ENCODE measurements at regions not wholly inside any gene's neighbourhood (a gene's known extent, or its start where the extent isn't known, plus 50 kb on each side); places are given as distances from the start of the nearest gene placed in this dataset.
"Not testable (repeated sequence)": the region's sequence is repeated elsewhere in the genome, so short reads cannot be mapped to it uniquely, and the experiment has no call there.

DNA sequence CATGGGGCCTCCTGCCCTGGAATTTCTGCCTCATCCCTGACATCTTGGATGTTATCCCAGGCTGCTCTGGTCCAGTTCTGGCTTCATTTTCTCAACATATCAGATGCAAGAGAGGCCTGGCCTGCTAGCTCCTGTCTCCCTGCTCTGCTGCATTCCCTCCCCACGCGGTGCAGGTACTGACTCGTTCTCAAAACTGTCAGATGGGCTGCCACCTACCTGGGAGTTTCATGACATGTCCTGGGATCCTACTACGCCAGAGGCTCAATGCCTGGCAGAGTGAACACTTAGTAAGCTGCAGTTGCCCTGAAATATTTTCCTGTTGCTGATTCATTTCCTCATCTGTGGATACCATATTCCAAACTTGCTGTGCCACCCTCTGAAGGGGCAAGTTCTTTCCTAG, 126.7 kb upstream of the PLGLB2 start:
- DNase-seq (ENCODE audit: low spot score in 2 of 2, unreplicated experiment in 2 of 2); H3K4me1 Mint-ChIP-seq; H3K4me3 Mint-ChIP-seq; H3K27ac Mint-ChIP-seq; H3K27me3 Mint-ChIP-seq (ENCODE audit: low read depth); H3K36me3 Mint-ChIP-seq; H3K9me3 Mint-ChIP-seq: not testable (repeated sequence)

DNA sequence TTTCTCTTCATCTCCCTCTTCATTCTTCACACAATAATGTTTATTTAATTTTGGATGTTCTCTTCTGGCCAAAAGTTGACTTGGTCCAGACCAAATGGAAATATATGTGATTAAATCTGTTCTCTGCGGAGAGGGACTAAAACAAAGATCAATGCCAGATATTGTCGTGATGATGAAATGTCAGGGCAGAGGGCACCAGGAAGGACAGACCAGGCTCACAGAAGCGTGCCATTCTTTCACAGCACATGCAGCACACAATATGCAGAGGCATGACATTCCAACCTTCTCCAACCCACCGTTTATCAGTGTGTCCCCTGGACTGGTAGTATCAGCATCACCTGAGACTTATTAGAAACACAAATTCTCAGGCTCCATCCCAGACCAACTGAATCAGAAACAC, 125.2 kb upstream of the PLGLB2 start:
- not testable (repeated sequence) for H3K27ac Mint-ChIP-seq

DNA sequence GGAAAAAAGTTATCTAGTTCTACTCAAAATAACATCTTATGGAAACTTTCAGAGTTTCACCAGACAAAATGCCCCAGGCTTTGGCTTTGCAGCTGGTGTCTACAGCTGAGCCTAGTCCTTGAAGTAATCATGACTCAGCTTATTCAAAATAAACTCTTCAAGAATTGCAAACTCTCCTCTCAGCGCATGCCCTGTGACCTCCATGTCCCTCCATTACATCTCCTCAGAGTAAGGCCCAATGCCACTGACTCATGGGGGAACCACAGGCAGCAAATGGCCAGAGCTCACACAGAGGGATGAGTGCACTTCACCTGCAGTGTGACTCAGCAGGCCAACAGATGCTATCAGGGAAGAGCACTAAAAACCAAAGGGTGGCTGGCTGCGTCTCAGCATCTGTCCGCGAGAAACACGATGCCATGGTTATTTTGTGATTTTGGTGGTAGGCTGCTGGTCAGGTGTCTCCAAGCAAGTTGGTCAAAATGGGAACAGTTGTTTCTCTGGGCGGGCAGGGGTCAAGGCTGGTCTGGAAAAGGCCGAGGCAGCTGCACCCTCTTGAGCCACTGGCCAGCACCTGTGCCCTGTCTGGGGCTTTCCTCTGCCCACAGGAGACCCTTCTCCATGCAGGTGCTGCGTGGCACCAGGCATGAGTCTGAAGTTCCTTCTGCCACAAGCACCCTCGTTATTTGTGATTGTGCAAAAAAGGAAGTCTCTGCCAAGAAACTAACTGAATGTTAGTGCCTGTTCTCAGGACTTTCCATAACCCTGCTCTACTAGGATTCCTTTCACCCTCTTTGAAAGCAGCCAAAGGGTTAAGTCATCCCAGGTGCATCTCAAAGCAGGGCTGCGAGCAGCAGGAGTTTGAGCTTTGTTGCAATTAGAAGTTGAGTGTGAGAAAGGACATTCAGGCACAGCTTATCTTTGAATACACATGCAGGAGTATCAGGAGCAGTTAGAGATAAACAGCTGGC, 118.1 kb upstream of the PLGLB2 start:
- H3K4me1 Mint-ChIP-seq; H3K4me3 Mint-ChIP-seq; DNase-seq (ENCODE audit: low spot score in 2 of 2, unreplicated experiment in 2 of 2); H3K27me3 Mint-ChIP-seq (ENCODE audit: low read depth); H3K27ac Mint-ChIP-seq; H3K9me3 Mint-ChIP-seq; H3K36me3 Mint-ChIP-seq: not testable (repeated sequence)

More for the DNA sequence above, 125.2 kb upstream of the PLGLB2 start:
- H3K36me3 Mint-ChIP-seq; DNase-seq (ENCODE audit: low spot score in 2 of 2, unreplicated experiment in 2 of 2); H3K4me3 Mint-ChIP-seq; H3K4me1 Mint-ChIP-seq; H3K9me3 Mint-ChIP-seq; H3K27me3 Mint-ChIP-seq (ENCODE audit: low read depth): not testable (repeated sequence)

DNA sequence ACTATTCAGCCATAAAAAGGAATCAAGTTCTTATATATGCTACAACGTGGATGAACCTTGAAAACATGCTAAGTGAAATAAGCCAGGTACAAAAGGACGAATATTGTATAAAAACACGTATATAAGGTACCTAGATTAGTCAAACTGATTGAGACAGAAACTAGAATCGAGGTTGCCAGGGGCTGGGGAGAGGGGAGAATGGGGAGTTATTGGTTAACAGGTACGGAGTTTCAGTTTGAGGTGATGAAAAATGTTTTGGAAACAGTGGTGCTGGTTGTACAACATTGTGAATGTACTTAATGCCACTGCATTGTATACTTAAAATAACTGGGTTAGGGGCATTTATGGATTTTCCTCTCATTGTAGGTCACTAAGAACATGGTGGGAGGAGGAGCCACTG, 117.0 kb upstream of the PLGLB2 start:
- H3K27me3 Mint-ChIP-seq (ENCODE audit: low read depth); H3K4me1 Mint-ChIP-seq; DNase-seq (ENCODE audit: low spot score in 2 of 2, unreplicated experiment in 2 of 2); H3K9me3 Mint-ChIP-seq; H3K27ac Mint-ChIP-seq; H3K4me3 Mint-ChIP-seq; H3K36me3 Mint-ChIP-seq: not testable (repeated sequence)

DNA sequence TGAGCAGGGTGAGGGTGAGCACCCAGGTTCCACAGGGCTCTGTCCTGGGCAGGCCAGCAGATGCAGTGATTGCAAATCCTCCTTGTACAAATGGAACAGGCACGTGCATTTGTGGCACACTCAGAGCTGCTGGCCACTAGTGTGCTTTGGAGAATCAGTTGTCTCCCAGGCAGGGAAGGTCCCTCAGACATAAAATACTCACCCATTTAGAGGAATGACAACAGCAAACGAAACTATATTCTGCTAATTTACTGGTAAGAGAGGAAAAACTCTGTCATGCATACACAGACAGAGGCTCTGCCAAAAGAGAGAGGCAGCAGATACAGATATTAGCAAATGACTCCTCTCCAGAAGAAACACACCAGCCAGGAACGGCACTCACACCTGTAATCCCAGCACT, 116.5 kb upstream of the PLGLB2 start:
- not testable (repeated sequence) for H3K4me3 Mint-ChIP-seq; H3K27ac Mint-ChIP-seq; H3K36me3 Mint-ChIP-seq; H3K27me3 Mint-ChIP-seq (ENCODE audit: low read depth); H3K9me3 Mint-ChIP-seq; H3K4me1 Mint-ChIP-seq; DNase-seq (ENCODE audit: low spot score in 2 of 2, unreplicated experiment in 2 of 2)

DNA sequence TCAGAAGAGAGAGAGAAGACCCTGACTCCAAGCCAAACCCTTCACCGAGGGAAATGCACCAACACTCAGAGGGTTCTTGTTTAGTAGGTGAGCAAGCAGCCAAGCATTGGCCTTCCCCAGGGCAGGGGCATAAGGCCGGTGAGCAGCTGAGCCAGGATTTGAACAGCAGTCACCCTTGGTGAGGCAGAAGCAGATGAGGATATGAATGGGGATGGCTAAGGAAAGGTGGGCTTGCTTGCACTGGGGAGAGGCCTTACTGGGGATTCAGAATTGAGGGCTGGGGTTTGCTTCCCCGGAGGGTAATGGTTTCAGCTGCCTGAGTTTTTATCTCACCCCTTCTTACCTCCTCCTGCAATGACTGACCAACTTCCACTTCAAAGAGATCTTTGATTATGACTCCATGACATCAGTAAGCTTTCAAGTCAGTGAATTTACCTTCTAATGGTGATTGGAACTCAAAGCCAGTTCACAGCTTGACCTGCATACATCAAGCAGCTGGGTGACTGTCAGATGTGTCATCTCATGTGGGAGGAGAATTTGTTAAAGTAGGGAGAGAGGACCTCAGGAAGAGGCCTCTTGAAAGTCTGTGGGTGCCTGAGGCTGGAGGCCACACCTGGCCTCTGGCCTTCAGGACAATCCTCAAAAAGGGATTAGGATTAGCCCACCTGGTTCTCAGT, 114.5 kb upstream of the PLGLB2 start:
- not testable (repeated sequence) for H3K36me3 Mint-ChIP-seq; H3K4me3 Mint-ChIP-seq; DNase-seq (ENCODE audit: low spot score in 2 of 2, unreplicated experiment in 2 of 2); H3K27ac Mint-ChIP-seq; H3K9me3 Mint-ChIP-seq; H3K27me3 Mint-ChIP-seq (ENCODE audit: low read depth); H3K4me1 Mint-ChIP-seq

DNA sequence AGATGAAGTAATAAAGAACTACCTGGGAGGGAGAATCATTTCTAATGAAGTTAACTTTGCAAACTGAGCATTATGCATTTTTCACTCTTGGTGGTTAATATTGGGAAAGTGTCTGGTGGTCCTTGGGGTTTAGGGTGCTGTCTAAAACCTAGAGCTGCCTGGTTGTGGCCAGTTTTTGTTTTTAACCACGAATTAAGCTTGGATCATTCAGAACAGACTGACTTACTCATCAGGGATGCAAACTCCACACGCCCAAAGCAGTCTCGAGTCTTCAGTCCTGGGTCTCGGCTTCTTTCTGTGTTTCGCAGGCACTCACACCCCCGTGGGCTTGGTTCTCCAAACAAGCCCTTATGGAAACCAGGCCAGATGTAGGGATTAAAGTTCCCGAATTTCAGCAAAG, 113.8 kb upstream of the PLGLB2 start:
- not testable (repeated sequence) for H3K27ac Mint-ChIP-seq

DNA sequence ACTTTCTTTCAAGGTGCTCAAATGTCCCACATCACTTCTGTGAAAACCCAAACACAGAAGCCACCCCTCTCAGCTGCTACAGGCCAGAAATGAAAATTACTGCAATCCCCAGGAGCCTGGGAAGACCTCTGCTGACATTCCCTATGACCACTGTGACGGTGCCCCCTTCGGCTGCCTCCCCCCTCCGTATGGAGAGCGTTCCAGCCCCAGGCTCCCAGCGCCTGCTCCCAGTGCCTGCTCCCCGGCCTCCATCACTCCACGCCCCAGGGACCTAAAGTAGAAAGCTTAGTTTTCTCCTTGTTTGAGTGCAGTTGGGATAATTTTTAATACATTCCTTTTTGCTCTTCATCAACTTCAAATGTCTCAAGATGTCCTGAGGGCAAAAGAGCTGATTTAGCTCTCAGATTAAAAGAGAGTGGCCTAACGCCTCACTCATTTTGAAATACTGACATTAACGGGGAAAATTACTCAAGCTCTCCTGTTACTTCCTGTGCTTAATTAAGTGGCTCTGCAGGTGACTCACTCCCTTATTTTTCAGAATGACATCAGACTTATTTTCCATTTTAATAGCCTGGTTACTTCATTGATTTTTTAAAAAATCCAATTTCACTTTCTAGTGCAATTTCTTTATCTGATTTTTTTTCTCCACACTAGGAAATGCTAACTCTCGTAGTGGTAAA, 112.8 kb upstream of the PLGLB2 start:
- H3K27me3 Mint-ChIP-seq (ENCODE audit: low read depth); H3K4me3 Mint-ChIP-seq; H3K36me3 Mint-ChIP-seq; H3K9me3 Mint-ChIP-seq; DNase-seq (ENCODE audit: low spot score in 2 of 2, unreplicated experiment in 2 of 2); H3K4me1 Mint-ChIP-seq: not testable (repeated sequence)
- peak overlapping the region; percentile 25 for H3K27ac Mint-ChIP-seq

More for the DNA sequence above, 113.8 kb upstream of the PLGLB2 start:
- not testable (repeated sequence) for H3K4me1 Mint-ChIP-seq; H3K36me3 Mint-ChIP-seq; H3K9me3 Mint-ChIP-seq; H3K27me3 Mint-ChIP-seq (ENCODE audit: low read depth); H3K4me3 Mint-ChIP-seq; DNase-seq (ENCODE audit: low spot score in 2 of 2, unreplicated experiment in 2 of 2)

DNA sequence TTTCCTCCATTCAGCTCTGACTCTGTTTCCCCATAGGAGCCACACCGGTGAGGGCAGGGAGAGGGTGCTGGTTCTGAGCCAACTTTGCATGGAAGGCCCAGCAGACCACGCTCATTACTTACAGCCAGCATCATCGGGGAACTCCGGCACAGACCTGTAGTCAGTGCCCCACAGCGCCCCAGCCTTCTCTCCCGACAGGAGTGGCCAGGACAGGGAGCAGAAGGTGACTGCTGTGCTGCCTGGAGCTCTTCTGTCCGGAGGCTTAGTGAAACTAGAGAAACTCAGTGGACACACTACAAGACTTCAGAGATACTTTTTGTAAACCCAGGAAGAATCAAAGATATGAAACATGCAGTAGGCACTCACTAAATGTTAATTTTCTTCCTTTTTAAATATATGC, 111.6 kb upstream of the PLGLB2 start:
- not testable (repeated sequence) for H3K27ac Mint-ChIP-seq; H3K4me1 Mint-ChIP-seq; H3K36me3 Mint-ChIP-seq; H3K4me3 Mint-ChIP-seq; H3K9me3 Mint-ChIP-seq; H3K27me3 Mint-ChIP-seq (ENCODE audit: low read depth); DNase-seq (ENCODE audit: low spot score in 2 of 2, unreplicated experiment in 2 of 2)

DNA sequence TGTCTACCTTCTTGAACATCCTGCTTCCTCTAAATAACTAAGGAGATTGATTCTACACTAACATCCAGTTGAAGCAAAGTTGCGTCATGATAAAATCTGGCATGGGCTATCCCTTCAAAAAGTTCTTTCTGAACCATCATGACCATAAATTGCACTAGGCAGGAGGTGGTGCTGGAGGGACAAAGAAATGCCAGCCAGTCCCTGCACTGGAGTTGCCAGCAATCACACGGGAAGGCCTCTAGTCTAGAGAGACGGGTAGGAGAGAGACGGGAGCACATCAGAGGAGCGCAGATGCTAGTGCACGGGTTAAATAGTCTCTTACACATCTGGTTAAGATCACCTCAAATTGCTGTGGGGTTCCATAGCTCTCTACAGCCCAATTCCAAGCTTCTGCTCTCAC, 111.2 kb upstream of the PLGLB2 start:
- not testable (repeated sequence) for H3K36me3 Mint-ChIP-seq; H3K27me3 Mint-ChIP-seq (ENCODE audit: low read depth); H3K4me3 Mint-ChIP-seq; H3K9me3 Mint-ChIP-seq; H3K4me1 Mint-ChIP-seq; H3K27ac Mint-ChIP-seq; DNase-seq (ENCODE audit: low spot score in 2 of 2, unreplicated experiment in 2 of 2)

DNA sequence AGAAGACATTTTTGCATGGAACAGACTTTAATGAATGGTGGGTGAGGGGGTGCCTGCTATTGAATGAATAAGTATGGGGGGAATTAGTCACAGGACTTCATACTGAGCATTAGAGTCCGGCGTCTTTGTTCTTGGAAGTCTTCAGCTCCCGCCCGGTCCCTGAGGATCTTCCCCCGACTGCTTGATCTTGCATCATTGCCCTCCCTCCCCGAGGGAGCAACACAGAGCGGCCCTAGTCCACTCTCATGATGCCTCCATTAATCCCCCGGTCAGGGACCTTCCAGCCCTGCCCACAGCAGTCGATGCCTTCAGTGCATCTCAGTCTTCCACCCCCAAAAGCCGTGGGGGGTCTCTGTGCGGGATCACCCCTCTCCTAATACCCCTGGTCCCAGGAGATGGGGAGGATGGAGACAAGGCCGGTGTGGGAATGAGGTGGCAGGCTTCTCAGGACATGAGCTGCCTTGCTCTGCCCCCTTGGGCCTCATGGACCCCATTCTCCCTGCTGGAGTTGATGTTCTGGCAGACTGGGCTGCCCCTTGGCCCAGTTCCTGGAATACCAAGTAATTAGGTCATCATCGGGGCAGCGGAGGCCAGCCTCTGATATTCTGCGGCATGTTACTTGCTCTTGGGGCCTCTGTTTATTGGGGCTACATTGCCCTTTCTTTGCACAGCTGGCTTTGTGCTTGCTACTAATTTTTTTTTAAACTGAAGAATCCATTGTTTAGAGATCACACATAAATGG, 110.5 kb upstream of the PLGLB2 start:
- H3K9me3 Mint-ChIP-seq; DNase-seq (ENCODE audit: low spot score in 2 of 2, unreplicated experiment in 2 of 2); H3K27me3 Mint-ChIP-seq (ENCODE audit: low read depth); H3K36me3 Mint-ChIP-seq; H3K27ac Mint-ChIP-seq; H3K4me3 Mint-ChIP-seq; H3K4me1 Mint-ChIP-seq: not testable (repeated sequence)

DNA sequence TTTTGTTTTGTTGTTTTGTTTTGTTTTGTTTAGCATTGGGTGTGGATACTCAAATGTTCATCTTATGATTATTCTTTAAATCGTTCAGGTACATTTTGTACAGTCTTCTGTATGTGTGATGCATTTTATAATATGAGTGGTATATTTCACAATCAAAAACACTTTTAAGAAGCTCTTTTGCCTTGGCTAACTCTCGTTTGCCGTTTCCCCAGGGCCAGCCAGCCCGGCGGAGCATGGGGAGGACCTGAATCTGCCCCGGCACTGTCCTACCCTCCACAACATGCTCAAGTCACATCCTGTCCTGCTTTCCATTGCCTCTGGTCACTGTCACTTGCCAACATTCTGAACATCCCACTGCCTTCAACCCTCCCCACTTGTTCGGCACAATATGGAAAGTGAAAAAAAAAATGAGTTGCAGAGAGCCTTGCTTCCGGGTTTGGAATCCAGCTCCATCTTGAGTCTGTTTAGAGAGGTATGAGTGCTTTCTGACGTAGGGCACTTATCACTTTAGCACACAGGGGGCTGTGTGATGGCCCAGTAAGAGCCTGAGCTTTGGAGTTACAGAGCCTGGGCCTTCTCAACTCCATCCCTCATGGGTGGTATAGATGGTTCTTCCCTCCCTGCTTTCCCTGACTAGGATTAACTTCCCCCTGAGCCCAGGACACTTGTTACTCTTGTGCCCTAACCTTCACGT, 109.6 kb upstream of the PLGLB2 start:
- not testable (repeated sequence) for H3K4me3 Mint-ChIP-seq; DNase-seq (ENCODE audit: low spot score in 2 of 2, unreplicated experiment in 2 of 2); H3K36me3 Mint-ChIP-seq; H3K4me1 Mint-ChIP-seq; H3K27ac Mint-ChIP-seq; H3K27me3 Mint-ChIP-seq (ENCODE audit: low read depth); H3K9me3 Mint-ChIP-seq

DNA sequence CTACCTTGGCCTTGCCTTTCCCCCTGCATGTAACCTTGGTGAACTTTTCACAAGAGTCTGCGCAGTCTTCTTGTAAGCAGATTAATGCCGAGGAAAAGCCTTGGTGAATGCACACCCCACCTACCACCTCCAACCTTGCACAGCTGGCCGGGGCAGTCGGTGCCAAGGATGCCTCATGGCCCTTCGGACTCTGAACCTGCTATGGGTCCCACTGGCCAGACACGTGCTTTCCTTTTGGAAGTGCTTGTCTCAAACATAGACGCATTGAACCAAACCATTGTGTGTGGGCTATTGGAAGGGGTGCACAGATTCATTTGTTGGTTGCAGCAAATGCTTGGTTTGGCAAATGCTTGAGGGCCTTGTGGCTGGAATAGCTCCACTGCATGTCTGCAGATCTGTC, 109.0 kb upstream of the PLGLB2 start:
- DNase-seq (ENCODE audit: low spot score in 2 of 2, unreplicated experiment in 2 of 2); H3K4me1 Mint-ChIP-seq; H3K36me3 Mint-ChIP-seq; H3K27me3 Mint-ChIP-seq (ENCODE audit: low read depth); H3K9me3 Mint-ChIP-seq; H3K27ac Mint-ChIP-seq; H3K4me3 Mint-ChIP-seq: not testable (repeated sequence)
